HG03354 (cell line): ENCODE measurements at regions not wholly inside any gene's neighbourhood (a gene's known extent, or its start where the extent isn't known, plus 50 kb on each side); places are given as distances from the start of the nearest gene placed in this dataset.

ENCODE experiments used
- ATAC-seq: cut with Tn5 transposase; IDR thresholded peaks from one replicate; pipeline ENCODE4 v1.9.1; 2021; ENCODE audit warnings: mild to moderate bottlenecking; ENCODE audit not compliant: unreplicated experiment, poor library complexity, severe bottlenecking

DNA sequence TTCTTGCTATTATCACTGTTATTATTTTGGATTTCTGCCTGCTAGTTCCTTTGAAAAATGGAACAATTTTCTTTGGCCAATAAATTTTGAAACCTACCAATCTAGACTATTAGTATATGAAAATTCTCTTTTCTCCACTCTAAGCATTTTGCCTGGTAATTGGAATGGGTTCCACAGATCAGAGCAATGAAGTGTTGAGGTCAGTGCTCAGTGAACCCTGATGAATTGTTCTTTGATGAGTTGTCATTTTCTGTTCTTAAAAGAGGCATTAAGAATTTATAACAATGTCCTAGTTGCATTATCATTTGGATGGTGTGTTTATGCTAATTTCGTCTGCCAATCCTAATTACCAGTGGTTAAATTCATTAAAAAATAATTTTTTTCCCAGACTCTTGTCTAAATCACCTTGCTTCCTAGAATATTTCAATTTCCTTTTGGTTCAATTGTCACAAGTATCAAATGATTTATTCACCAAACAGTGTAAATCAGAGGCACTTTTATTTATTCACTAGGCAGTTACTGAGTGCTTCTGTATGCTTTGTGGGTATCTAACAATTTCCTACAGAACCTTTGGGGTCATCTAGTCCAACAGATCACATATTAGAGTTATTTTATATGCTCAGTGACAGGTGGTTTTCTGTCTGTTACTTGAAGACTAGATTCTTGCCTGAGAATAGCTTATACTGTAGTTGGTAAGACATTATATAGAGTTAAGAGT, 239.0 kb downstream of the DNAJB9 start:
- no peak for ATAC-seq

GRCh38 chr7:108809356-108809755, 239.7 kb downstream of the DNAJB9 start:
- no peak for ATAC-seq

DNA sequence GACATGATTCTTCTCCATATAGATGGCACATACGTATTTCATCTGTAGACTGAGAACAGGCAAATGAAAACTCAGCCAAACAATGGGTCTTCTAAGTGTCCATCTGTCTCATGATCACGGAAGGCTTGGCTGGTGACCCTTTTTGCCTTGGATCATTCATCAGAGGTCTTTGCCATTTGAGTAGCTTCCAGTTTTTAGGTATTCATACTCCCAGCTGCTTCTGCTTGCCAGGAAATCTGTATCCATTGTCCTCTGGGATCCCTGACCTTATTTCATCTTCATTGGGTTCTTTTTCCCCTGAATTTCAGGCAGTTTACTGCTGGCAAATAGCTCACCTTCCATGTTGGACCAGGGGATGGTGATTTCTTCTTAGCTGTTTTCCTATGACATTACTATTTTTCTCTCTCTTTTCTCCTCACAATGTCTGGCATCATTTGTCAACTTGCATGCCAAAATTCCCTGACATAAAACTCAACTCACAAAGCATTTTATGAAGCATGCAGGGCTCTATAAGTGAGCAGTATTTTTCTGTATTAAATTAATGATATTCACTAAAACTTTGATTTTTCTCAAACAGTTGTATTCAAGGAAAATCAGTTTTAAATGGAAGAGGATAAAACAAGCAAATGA, 241.2 kb downstream of the DNAJB9 start:
- no peak for ATAC-seq

GRCh38 chr7:108813251-108814014, 243.8 kb downstream of the DNAJB9 start:
- ATAC-seq: no peak

GRCh38 chr7:108815815-108816214, 246.1 kb downstream of the DNAJB9 start:
- ATAC-seq: no peak

GRCh38 chr7:108818742-108819141, 249.1 kb downstream of the DNAJB9 start:
- ATAC-seq: no peak

DNA sequence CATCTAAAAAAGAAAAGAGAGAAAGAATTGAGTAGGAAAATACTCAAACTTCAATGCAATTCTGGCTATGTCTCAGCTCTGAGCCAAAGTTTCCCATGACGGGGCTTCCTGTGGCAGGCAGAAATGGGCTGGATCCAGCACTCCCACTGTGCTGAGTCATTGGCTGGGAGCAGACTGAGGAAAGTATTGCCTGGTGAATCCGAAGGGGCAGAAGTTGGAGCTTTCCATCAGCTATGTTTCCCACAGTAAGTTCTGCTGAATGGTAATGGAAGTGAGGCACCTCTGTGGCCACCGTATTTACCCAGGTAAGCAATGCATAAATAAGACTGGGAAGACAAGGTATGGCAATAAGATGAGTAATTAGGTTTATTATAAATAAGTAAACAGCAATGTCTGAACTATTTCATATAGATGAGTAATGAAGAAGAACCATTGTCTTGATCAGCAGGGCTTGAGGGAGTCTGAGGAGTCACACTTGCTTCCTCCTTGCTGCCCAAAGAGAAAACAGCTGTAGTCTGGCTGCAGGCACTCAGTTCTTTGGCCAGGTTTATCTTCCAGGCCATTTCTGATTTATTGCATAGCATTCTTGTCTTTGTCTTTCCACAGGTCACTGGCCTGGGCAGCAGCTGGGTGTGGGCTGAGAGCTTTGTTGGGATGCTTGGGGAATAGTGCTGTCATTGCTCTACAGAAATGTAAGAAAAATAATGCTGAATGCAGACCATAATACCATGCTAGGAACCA, 255.3 kb downstream of the DNAJB9 start:
- no peak for ATAC-seq

- ATAC-seq: no peak
Observed at GRCh38 chr7:108825581-108825909, 255.9 kb downstream of the DNAJB9 start.

DNA sequence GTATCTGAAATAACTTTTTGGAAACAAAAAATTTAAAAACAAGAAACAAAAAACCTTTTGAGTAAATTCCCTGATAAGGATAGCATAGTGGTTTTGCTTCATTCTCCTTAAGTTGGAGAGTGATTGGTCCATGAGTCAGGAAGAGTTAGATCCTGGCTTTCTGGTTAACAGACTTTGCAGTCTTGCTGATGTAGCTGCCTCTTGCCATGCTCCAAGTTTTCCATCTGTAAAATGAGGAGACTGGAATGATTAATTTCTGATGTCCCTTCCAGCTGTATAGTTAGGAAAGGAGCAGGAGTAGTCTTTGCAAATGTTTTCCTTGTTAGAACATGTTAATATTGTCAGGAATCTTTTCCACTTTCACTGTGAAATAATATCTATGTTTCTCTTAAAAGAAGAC, 266.6 kb downstream of the DNAJB9 start:
- ATAC-seq: no peak

DNA sequence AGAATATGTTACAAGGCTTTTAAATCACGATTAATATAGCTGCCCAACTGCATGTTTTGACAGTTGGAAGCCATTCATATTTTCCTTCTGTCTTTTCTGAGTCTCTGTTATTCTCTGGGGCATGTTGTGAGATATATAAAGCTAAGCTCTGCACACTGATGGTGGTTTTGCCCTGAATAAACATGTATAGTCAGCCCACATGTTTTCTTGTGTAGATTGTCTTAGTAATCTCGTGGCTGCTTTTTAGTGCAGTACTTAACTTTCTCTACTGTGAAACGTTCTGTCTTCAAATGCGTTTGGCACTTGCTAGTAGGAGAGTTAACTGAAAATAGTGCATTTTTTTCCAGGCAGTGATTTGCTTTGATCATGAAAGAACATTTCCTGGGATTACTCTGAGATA, 268.5 kb downstream of the DNAJB9 start:
- ATAC-seq: no peak

DNA sequence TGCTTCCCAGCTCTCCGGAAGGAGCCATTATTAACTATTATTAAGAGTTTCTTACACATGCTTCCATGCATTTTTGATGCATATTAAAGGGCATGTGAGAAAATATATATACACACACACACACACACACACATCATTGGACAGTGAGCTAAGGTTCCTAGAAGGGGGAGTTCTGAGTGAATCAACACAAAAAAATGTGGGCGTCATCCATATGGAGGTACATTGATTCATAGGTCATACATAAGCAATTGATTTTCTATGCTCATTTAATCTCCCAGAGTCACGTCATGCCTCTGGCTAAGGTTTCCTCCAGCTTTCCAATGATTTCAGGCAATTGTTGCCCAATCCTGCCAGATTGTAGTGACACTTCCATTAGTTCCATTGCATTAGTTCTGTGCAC, 269.4 kb downstream of the DNAJB9 start:
- no peak for ATAC-seq

- no peak for ATAC-seq
Observed at GRCh38 chr7:108845951-108846350, 276.3 kb downstream of the DNAJB9 start.

GRCh38 chr7:108846471-108846870, 276.8 kb downstream of the DNAJB9 start:
- ATAC-seq: no peak

DNA sequence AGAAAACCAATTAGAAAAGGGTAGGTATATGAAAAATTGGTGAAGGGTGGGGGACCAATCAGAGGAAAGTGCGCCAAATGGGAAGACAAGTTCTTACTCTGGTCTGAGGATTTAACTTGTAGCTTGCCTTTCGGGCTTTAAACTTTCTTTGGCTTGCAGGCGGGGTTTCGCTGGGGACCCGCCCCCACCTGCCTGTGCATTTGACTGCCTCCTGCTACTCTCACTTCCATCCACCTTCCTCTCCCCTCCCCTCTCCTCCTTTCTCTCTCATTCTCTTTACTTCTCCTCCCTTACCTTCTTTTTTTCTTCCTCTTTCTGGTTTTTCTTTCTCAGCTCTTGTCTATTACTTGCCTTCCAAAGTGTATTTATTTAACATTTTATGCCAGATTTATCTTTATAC, 278.8 kb downstream of the DNAJB9 start:
- no peak for ATAC-seq

DNA sequence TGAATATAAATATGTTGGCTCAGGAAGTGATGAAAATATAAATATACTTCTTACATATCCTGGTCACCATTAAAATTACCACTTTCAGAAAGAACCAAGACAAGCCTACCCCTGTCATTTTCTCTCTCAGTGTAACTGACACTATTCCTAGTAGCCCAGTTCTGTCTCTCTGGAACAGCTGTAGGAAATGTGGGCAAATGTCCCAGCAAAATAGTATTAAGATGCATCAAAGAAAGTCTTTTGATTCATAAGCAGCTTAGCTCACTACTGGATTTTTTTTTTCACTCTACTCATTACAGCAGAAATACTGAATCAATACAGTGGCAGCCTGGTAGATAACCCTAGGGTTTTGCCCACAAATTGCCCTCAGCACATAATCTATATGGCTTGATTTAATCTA, 290.9 kb downstream of the DNAJB9 start:
- ATAC-seq: no peak

GRCh38 chr7:108861071-108861470, 291.4 kb downstream of the DNAJB9 start:
- no peak for ATAC-seq

DNA sequence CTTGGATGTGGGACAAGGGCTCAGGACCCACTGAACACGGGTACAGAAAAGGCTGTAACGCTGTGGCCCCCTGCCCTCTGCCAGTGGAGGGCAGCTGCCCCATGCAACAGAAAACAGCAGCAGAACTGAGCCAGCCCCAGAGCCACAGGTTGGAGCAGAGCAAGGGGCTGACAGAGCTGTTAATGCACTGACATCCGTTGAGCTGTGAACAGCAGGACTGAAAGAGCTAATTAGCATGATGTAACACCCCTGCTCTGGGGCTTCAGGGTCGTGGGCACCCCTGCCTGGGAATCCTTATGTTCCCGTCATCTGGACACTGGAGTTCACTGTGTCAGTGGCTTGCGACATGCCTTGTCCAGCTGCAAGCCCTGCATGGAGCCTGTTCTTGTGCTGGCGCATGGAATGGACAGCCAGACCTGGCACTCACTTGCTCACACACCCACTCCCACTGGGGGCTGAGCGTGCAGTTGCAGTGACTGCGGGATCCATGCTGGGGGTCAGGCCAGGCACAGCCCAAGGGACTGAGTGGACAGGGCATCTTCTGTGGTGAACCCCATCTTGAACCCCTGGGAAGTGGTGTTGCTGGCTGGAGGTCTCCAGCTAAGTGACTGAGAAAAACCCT, 293.7 kb downstream of the DNAJB9 start:
- no peak for ATAC-seq

DNA sequence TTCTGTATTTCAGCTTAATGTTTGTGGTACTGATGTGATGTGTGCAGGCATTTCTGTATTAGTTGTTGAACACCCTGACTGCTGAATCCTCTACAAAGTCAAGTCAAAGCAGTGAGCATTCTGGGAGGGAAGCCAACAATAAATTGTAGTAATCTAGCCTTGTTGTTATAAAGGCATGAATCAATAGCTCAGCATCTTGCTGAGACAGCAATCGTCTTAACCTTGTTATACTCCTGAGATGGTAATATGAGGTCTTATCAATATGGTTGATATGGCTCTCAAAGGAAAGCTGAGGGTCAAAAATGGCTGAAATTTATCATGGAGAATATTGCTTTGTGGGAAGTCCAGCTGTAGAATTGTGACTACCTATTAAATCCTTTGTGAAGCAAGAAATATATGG, 299.4 kb downstream of the DNAJB9 start:
- no peak for ATAC-seq

DNA sequence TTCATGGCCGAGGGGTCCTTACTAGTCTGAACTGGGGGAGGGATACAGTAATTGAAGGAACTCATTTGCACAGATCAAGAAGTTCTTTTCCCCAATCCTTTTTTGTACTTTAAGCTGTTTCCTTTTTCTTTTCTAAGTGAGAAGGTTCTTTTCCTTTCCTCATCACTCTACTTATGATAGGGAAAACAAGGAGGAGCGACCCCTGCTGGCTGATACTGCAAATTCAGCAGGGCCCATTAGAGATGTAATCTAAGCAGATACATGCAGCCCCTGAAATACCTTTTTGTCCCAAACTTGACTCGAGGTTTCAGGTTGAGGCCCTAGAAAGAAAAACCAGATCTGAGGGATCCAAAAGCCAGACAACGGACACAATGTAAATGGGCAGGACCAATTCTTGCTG, 305.5 kb downstream of the DNAJB9 start:
- ATAC-seq: no peak

- no peak for ATAC-seq
Observed at GRCh38 chr7:108890862-108891261, 321.2 kb downstream of the DNAJB9 start.
